A549 (cell line): ENCODE measurements at regions not wholly inside any gene's neighbourhood (a gene's known extent, or its start where the extent isn't known, plus 50 kb on each side); places are given as distances from the start of the nearest gene placed in this dataset.

Experiments
- ATAC-seq, 2 experiments: fragments of 200-7000 bp in 1 of 2; fragments of >200 bp in 1 of 2; cut with Nextera tagmentation in 1 of 2; cut with Tn5 transposase in 1 of 2; 3 replicates each; pipeline versions ENCODE4 v1.8.0 to v1.9.1; 2018 to 2020; ENCODE audit warnings: mild to moderate bottlenecking in 1 of 2, moderate library complexity in 1 of 2
- CTCF ChIA-PET: fragments of 300-600 bp; sonication (Branson Sonifier 250); formaldehyde crosslinking; extraction: SDS; loops from one replicate; lab custom pipeline; 2021; ENCODE audit warnings: antibody characterized with exemption, inconsistent platforms; lab: Yijun Ruan, JAX
- POLR2A ChIA-PET: fragments of 350-600 bp; formaldehyde crosslinking; extraction: SDS; loops from one replicate; lab custom pipeline; 2021; ENCODE audit warnings: antibody characterized with exemption, inconsistent platforms; lab: Yijun Ruan, JAX
- DNase-seq, 2 experiments: peaks; one replicate each; pipeline versions ENCODE4 v3.0.0 to v3.0.0-alpha.2; 2011 to 2016; ENCODE audit warnings: low read depth in 1 of 2, low spot score in 1 of 2
- FAIRE-seq: peaks from 2 replicates; lab custom pipeline; 2011; peaks lifted over from hg19 to GRCh38; lab: Jason Lieb, UNC
- H3K27ac ChIP-seq, 2 experiments: fragments of >200 bp; sonication (Bioruptor Twin); formaldehyde crosslinking; 3 replicates each; pipeline ENCODE4 v1.5.1; 2016 to 2017
- H3K4me1 ChIP-seq: fragments of >200 bp; sonication (Bioruptor Twin); formaldehyde crosslinking; 3 replicates; pipeline ENCODE4 v1.6.1; 2016
- H3K4me2 ChIP-seq: fragments of >200 bp; sonication (Bioruptor Twin); formaldehyde crosslinking; 3 replicates; pipeline ENCODE4 v1.6.1; 2016
- H3K4me3 ChIP-seq: fragments of >200 bp; sonication (Bioruptor Twin); formaldehyde crosslinking; 3 replicates; pipeline ENCODE4 v1.5.1; 2016
- H3K9me3 ChIP-seq: fragments of >200 bp; sonication (Bioruptor Twin); formaldehyde crosslinking; 3 replicates; pipeline ENCODE4 v1.6.1; 2016
- BCL3 ChIP-seq: fragments of >200 bp; sonication (Bioruptor Twin); formaldehyde crosslinking; IDR thresholded peaks from 3 replicates; pipeline ENCODE4 v1.6.1; 2016
- BHLHE40 ChIP-seq: IDR thresholded peaks from 2 replicates; pipeline ENCODE4 v1.6.1; 2012; ENCODE audit warnings: low read depth, low read length, inconsistent platforms
- CBX8 ChIP-seq: fragments of 200-600 bp; sonication (generic); IDR thresholded peaks from 2 replicates; pipeline ENCODE4 v1.6.1; 2016
- ELK1 ChIP-seq: fragments of 150-350 bp; IDR thresholded peaks from 2 replicates; pipeline ENCODE4 v1.6.1; 2014; ENCODE audit warnings: low read depth, mild to moderate bottlenecking, low read length
- ESRRA ChIP-seq: fragments of 150-350 bp; IDR thresholded peaks from 2 replicates; pipeline ENCODE4 v1.6.1; 2014; ENCODE audit warnings: mild to moderate bottlenecking, low read length, borderline replicate concordance
- HDAC2 ChIP-seq: fragments of 200-600 bp; sonication (generic); IDR thresholded peaks from 2 replicates; pipeline ENCODE4 v1.6.1; 2016
- HES2 ChIP-seq: fragments of >200 bp; sonication (Bioruptor Twin); formaldehyde crosslinking; IDR thresholded peaks from 2 replicates; pipeline ENCODE4 v1.6.1; 2016
- HOXA7 ChIP-seq: fragments of 250-450 bp; sonication (Bioruptor Pico); IDR thresholded peaks from 2 replicates; pipeline ENCODE4 v1.5.0; 2020; ENCODE audit warnings: mild to moderate bottlenecking, moderate library complexity
- HOXB5 ChIP-seq: fragments of 250-450 bp; sonication (Bioruptor Pico); IDR thresholded peaks from 2 replicates; pipeline ENCODE4 v1.5.0; 2020; ENCODE audit warnings: mild to moderate bottlenecking, moderate library complexity
- MAX ChIP-seq: IDR thresholded peaks from 2 replicates; pipeline ENCODE4 v1.6.1; 2012
- NPAS2 ChIP-seq: fragments of 250-450 bp; sonication (Bioruptor Pico); IDR thresholded peaks from 2 replicates; pipeline ENCODE4 v1.8.0; 2022; ENCODE audit warnings: mild to moderate bottlenecking, moderate library complexity, borderline replicate concordance
- NR3C1 ChIP-seq: fragments of >200 bp; sonication (Bioruptor Twin); formaldehyde crosslinking; IDR thresholded peaks from 3 replicates; pipeline ENCODE4 v1.6.1; 2017
- POLR2A ChIP-seq: IDR thresholded peaks from 2 replicates; pipeline ENCODE4 v1.6.1; 2012; ENCODE audit warnings: mild to moderate bottlenecking, low read length
- POLR2AphosphoS2 ChIP-seq: conservative IDR thresholded peaks from 2 replicates; pipeline ENCODE4 v1.6.1; 2012; ENCODE audit warnings: low read length, improper control_type of control experiment, inconsistent platforms
- RARB ChIP-seq: fragments of 250-450 bp; sonication (Bioruptor Pico); IDR thresholded peaks from 2 replicates; pipeline ENCODE4 v1.8.0; 2021; ENCODE audit warnings: mild to moderate bottlenecking, moderate library complexity
- RCOR1 ChIP-seq: fragments of 150-350 bp; IDR thresholded peaks from 2 replicates; pipeline ENCODE4 v1.6.1; 2014; ENCODE audit warnings: antibody characterized with exemption, low read length, low read depth
- REST ChIP-seq: fragments of 200-600 bp; sonication (generic); IDR thresholded peaks from 2 replicates; pipeline ENCODE4 v1.6.1; 2016; ENCODE audit warnings: antibody characterized with exemption, mild to moderate bottlenecking, moderate library complexity
- RFX5 ChIP-seq: fragments of 450-650 bp; IDR thresholded peaks from 2 replicates; pipeline ENCODE4 v1.7.1; 2014; ENCODE audit warnings: antibody characterized with exemption, mild to moderate bottlenecking, moderate library complexity
- SMC3 ChIP-seq: fragments of >200 bp; sonication (Bioruptor Twin); formaldehyde crosslinking; IDR thresholded peaks from 3 replicates; pipeline ENCODE4 v1.6.1; 2018; ENCODE audit warnings: inconsistent platforms
- SREBF2 ChIP-seq: fragments of 450-650 bp; IDR thresholded peaks from 2 replicates; pipeline ENCODE4 v1.6.1; 2014; ENCODE audit warnings: mild to moderate bottlenecking, moderate library complexity
- USF2 ChIP-seq: fragments of 450-650 bp; IDR thresholded peaks from 2 replicates; pipeline ENCODE4 v1.6.1; 2014; ENCODE audit warnings: antibody characterized with exemption
- ZC3H11A ChIP-seq: fragments of 450-650 bp; IDR thresholded peaks from 2 replicates; pipeline ENCODE4 v1.6.1; 2014; ENCODE audit warnings: antibody characterized with exemption, mild to moderate bottlenecking
- WGBS: methylation state at CpG from one replicate; pipeline ENCODE4 v1.1.6; 2017; ENCODE audit errors: missing lambda C conversion rate; 5-methylcytosine and 5-hydroxymethylcytosine counted together

GRCh38 chr2:150752229-150752628, 264.8 kb upstream of the RND3 start (continued):
- TF ChIP-seq RFX5 (no peak), RARB (CRISPR knock-in tag) (no peak), USF2 (no peak), CBX8 (no peak)

- no peak overlapping the region for H3K27ac ChIP-seq
- ATAC-seq: no peak
- CTCF ChIA-PET: interaction anchor here (0.6 kb wide), 1 partner anchor 768 kb away, joined by 3 read pairs; no protein-coding TSS in a partner anchor
- H3K4me3 ChIP-seq: no peak overlapping the region
- H3K4me2 ChIP-seq: no peak overlapping the region
- no peak for TF ChIP-seq SREBF2
- no peak for TF ChIP-seq BCL3
- no peak for TF ChIP-seq HOXB5
- TF ChIP-seq USF2: no peak
- TF ChIP-seq ZC3H11A: no peak
- 93% methylated on average over 1 of the region's 1 CpG for WGBS
- no peak for FAIRE-seq
- H3K9me3 ChIP-seq: no peaks in the 10 kb centered on the region
- no peak for DNase-seq
- H3K4me1 ChIP-seq: no peaks in the 10 kb centered on the region
- POLR2A ChIA-PET: no interaction called here
Measured at GRCh38 chr2:150750720-150751119, 263.3 kb upstream of the RND3 start.

GRCh38 chr2:150742094-150742493, 254.6 kb upstream of the RND3 start:
- Histone ChIP-seq H3K4me1 (no peaks in the 10 kb centered on the region), H3K9me3 (no peaks in the 10 kb centered on the region), H3K4me2 (no peak overlapping the region), H3K27ac (no peak overlapping the region), H3K4me3 (no peak overlapping the region)
- POLR2A ChIA-PET: no interaction called here
- ATAC-seq (no peak), FAIRE-seq (no peak), DNase-seq (no peak)
- CTCF ChIA-PET: no interaction called here
- TF ChIP-seq BHLHE40: no peak
- TF ChIP-seq RCOR1: no peak
- no peak for TF ChIP-seq HES2
- TF ChIP-seq RFX5: no peak
- no peak for TF ChIP-seq HOXA7 (CRISPR knock-in tag)
- TF ChIP-seq NR3C1: no peak
- no peak for TF ChIP-seq SREBF2
- no peak for TF ChIP-seq HDAC2
- no peak for TF ChIP-seq POLR2A
- WGBS: 42% methylated on average over 4 of the region's 4 CpGs

- FAIRE-seq (no peak), ATAC-seq (no peak), DNase-seq (no peak)
- ChIA-PET CTCF (no interaction called here), POLR2A (no interaction called here)
- WGBS: 63% methylated on average over 5 of the region's 5 CpGs
- Histone ChIP-seq H3K27ac (no peak overlapping the region), H3K4me2 (no peak overlapping the region), H3K4me1 (no peaks in the 10 kb centered on the region), H3K9me3 (no peaks in the 10 kb centered on the region), H3K4me3 (no peak overlapping the region)
- TF ChIP-seq ESRRA (no peak), ELK1 (no peak), REST (no peak), SMC3 (no peak), NPAS2 (no peak), SREBF2 (no peak), BHLHE40 (no peak), HES2 (no peak), ZC3H11A (no peak), BCL3 (no peak), HDAC2 (no peak), POLR2AphosphoS2 (no peak), MAX (no peak), CBX8 (no peak)
Measured at GRCh38 chr2:150735894-150736498, 248.5 kb upstream of the RND3 start.
